A673 (cell line): ENCODE measurements at regions not wholly inside any gene's neighbourhood (a gene's known extent, or its start where the extent isn't known, plus 50 kb on each side); places are given as distances from the start of the nearest gene placed in this dataset.

Experiments
- BruUV-seq: library from RNA; stranded (reverse); fragments of 400-500 nt; replicated peaks from 2 replicates; lab custom pipeline; 2021; lab: Mats Ljungman, UMichigan
- CTCF ChIA-PET: fragments of 300-600 bp; sonication (Branson Sonifier 250); formaldehyde crosslinking; loops from one replicate; lab custom pipeline; 2022; ENCODE audit warnings: antibody characterized with exemption; lab: Charles Lee
- POLR2A ChIA-PET: fragments of 300-600 bp; sonication (Branson Sonifier 250); formaldehyde crosslinking; loops from one replicate; lab custom pipeline; 2022; ENCODE audit warnings: antibody characterized with exemption; ENCODE audit not compliant: low non-redundant PET; lab: Charles Lee
- DNase-seq: peaks from one replicate; pipeline ENCODE4 v3.0.0-alpha.2; 2015; ENCODE audit warnings: low spot score
- H3K27ac ChIP-seq: fragments of 200-600 bp; sonication (generic); 2 replicates; pipeline ENCODE4 v1.5.1; 2016; ENCODE audit warnings: mixed run types, low read depth, mild to moderate bottlenecking, mixed read lengths, antibody characterized with exemption, low read length; ENCODE audit not compliant: poor library complexity, severe bottlenecking
- H3K27me3 ChIP-seq: fragments of 200-600 bp; sonication (generic); replicated peaks from 2 replicates; pipeline ENCODE4 v1.6.1; 2017; ENCODE audit warnings: mixed run types, low read depth, mild to moderate bottlenecking, mixed read lengths, antibody characterized with exemption, low read length; ENCODE audit not compliant: insufficient read depth, poor library complexity
- H3K36me3 ChIP-seq: fragments of 200-600 bp; sonication (generic); 2 replicates; pipeline ENCODE4 v1.6.1; 2016; ENCODE audit warnings: mixed run types, mild to moderate bottlenecking, mixed read lengths, antibody characterized with exemption, low read length; ENCODE audit not compliant: insufficient read depth, poor library complexity, severe bottlenecking
- H3K4me1 ChIP-seq: fragments of 200-600 bp; sonication (generic); 2 replicates; pipeline ENCODE4 v1.6.1; 2017; ENCODE audit warnings: mixed run types, mild to moderate bottlenecking, mixed read lengths, antibody characterized with exemption, low read length; ENCODE audit not compliant: insufficient read depth, poor library complexity, severe bottlenecking
- H3K4me3 ChIP-seq: fragments of 200-600 bp; sonication (generic); 2 replicates; pipeline ENCODE4 v1.5.1; 2016; ENCODE audit warnings: low read depth, mixed run types, mild to moderate bottlenecking, mixed read lengths, low read length; ENCODE audit not compliant: poor library complexity, severe bottlenecking
- H3K9me3 ChIP-seq: fragments of 200-600 bp; sonication (generic); 2 replicates; pipeline ENCODE4 v1.6.1; 2016; ENCODE audit warnings: mixed run types, low read depth, mild to moderate bottlenecking, mixed read lengths, antibody characterized with exemption, low read length; ENCODE audit not compliant: poor library complexity, severe bottlenecking
- CTCF ChIP-seq: fragments of 300-800, 200-600 bp; sonication (generic); conservative IDR thresholded peaks from 2 replicates; pipeline ENCODE4 v1.5.1; 2017; ENCODE audit warnings: low read depth, mild to moderate bottlenecking, antibody characterized with exemption, low read length, moderate library complexity, mixed read lengths
- EZH2 ChIP-seq: fragments of 200-600 bp; sonication (generic); IDR thresholded peaks from 2 replicates; pipeline ENCODE4 v1.6.1; 2017; ENCODE audit warnings: borderline replicate concordance, low read depth, mild to moderate bottlenecking, mixed read lengths, antibody characterized with exemption, low read length; ENCODE audit not compliant: poor library complexity, severe bottlenecking
- intact Hi-C: fragments of 100-400 bp; cut with micrococcal nuclease; formaldehyde crosslinking; loops from one replicate; pipeline ENCODE4 v1.10.0; 2022; ENCODE audit not compliant: unreplicated experiment

GRCh38 chr11:121766166-121766565, 313.4 kb upstream of the SORL1-AS1 start:
- H3K27me3 ChIP-seq, result no peaks in the 10 kb centered on the region
- H3K36me3 ChIP-seq, result no peaks in the 10 kb centered on the region
- no peak overlapping the region for H3K4me3 ChIP-seq
- ChIA-PET POLR2A (no interaction called here), CTCF (no interaction called here)
- no peak overlapping the region for H3K27ac ChIP-seq
- no peak for TF ChIP-seq EZH2
- no peak for TF ChIP-seq CTCF
- peaks cover 18% of the 10 kb centered on the region for H3K4me1 ChIP-seq
- BruUV-seq, result no TSS peak
- H3K9me3 ChIP-seq, result no peaks in the 10 kb centered on the region
- DNase-seq, result no peak
- intact Hi-C loops, result no loop called here

GRCh38 chr11:121763526-121763925, 310.8 kb upstream of the SORL1-AS1 start:
- no peak overlapping the region for H3K4me3 ChIP-seq
- BruUV-seq, result no TSS peak
- H3K4me1 ChIP-seq, result peaks cover 18% of the 10 kb centered on the region
- ChIA-PET POLR2A (no interaction called here), CTCF (no interaction called here)
- no peak for DNase-seq
- no peaks in the 10 kb centered on the region for H3K36me3 ChIP-seq
- no peak overlapping the region for H3K27ac ChIP-seq
- intact Hi-C loops, result no loop called here
- H3K9me3 ChIP-seq, result no peaks in the 10 kb centered on the region
- TF ChIP-seq EZH2 (no peak), CTCF (no peak)
- no peaks in the 10 kb centered on the region for H3K27me3 ChIP-seq

GRCh38 chr11:121762820-121763219, 310.1 kb upstream of the SORL1-AS1 start:
- peak; percentile 74 for DNase-seq
- no peak overlapping the region for H3K4me3 ChIP-seq
- peaks cover 18% of the 10 kb centered on the region for H3K4me1 ChIP-seq
- no peaks in the 10 kb centered on the region for H3K36me3 ChIP-seq
- H3K27me3 ChIP-seq, result no peaks in the 10 kb centered on the region
- TF ChIP-seq CTCF (0 out of 2 replicates have a peak, but pooled peaks have one; percentile 12), EZH2 (no peak)
- no peak overlapping the region for H3K27ac ChIP-seq
- no TSS peak for BruUV-seq
- ChIA-PET POLR2A (no interaction called here), CTCF (no interaction called here)
- no peaks in the 10 kb centered on the region for H3K9me3 ChIP-seq
- intact Hi-C loops, result no loop called here
